ENCODE measurements at regions not wholly inside any gene's neighbourhood (a gene's known extent, or its start where the extent isn't known, plus 50 kb on each side); places are given as distances from the start of the nearest gene placed in this dataset.

GRCh38 chr11:131305005-131305404, 65.4 kb upstream of the NTM start:
- Mint-ChIP-seq H3K27me3 (peaks cover 8% of the 10 kb centered on the region), H3K36me3 (ENCODE audit: low read depth) (no peaks in the 10 kb centered on the region), H3K9me3 (no peaks in the 10 kb centered on the region), H3K4me3 (no peak overlapping the region), H3K27ac (no peak overlapping the region), H3K4me1 (ENCODE audit: low read depth) (no peaks in the 10 kb centered on the region)
- intact Hi-C loops (cut with micrococcal nuclease) = no loop called here

- H3K4me3 Mint-ChIP-seq = no peak overlapping the region
- H3K36me3 Mint-ChIP-seq (ENCODE audit: low read depth) = no peaks in the 10 kb centered on the region
- intact Hi-C loops (cut with micrococcal nuclease) = no loop called here
- H3K4me1 Mint-ChIP-seq (ENCODE audit: low read depth) = no peaks in the 10 kb centered on the region
- peaks cover 2% of the 10 kb centered on the region for H3K27me3 Mint-ChIP-seq
- no peaks in the 10 kb centered on the region for H3K9me3 Mint-ChIP-seq
- no peak overlapping the region for H3K27ac Mint-ChIP-seq
These were observed 62.9 kb upstream of the NTM start for GRCh38 chr11:131307506-131307905.

GRCh38 chr11:131309776-131310175, 60.6 kb upstream of the NTM start:
- H3K36me3 Mint-ChIP-seq (ENCODE audit: low read depth) = no peaks in the 10 kb centered on the region

DNA sequence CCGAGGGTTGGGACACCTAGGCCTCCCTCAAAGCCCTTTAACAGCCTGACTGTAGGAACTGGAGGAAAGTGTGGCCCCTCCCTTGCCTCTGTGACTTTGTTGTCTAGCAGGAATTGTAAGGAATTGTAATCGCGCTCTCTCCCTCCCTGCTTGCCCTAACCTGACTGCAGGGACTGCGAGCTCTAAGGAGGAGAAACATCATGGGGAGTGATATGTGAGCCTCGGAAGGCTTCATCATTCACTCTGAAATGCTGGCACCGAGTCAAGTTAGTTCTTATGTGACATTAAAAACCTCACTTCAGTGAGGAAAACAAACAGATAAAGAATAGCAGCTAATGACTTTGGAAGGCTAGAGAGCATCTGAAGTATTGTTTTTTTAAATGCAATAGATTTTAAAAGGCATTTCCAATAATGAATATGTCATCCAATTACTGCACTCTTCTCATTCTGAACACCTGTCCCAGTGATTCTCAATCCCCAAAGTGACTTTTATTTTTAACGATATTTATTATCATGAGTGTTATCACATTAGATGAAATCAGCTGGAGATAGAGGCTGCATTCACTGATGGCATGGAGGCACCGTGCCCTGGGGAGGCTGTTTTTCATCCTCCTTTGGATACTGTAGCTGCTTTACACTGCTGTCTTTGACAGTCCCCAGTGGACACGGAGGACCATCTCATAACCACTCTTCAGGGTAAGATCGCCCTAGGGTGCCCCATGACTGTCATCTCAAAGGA, 58.5 kb upstream of the NTM start:
- H3K9me3 Mint-ChIP-seq = peaks cover 13% of the 10 kb centered on the region
- intact Hi-C loops (cut with micrococcal nuclease) = no loop called here

More at GRCh38 chr11:131309776-131310175, 60.6 kb upstream of the NTM start:
- H3K4me1 Mint-ChIP-seq (ENCODE audit: low read depth) = no peaks in the 10 kb centered on the region
- H3K4me3 Mint-ChIP-seq = no peak overlapping the region
- intact Hi-C loops (cut with micrococcal nuclease) = no loop called here
- H3K27ac Mint-ChIP-seq = no peak overlapping the region
- H3K27me3 Mint-ChIP-seq = peaks cover 2% of the 10 kb centered on the region
- H3K9me3 Mint-ChIP-seq = peaks cover 13% of the 10 kb centered on the region

More for the DNA sequence above, 58.5 kb upstream of the NTM start:
- Mint-ChIP-seq H3K36me3 (ENCODE audit: low read depth) (no peaks in the 10 kb centered on the region), H3K4me3 (no peak overlapping the region), H3K27me3 (peaks cover 2% of the 10 kb centered on the region), H3K4me1 (ENCODE audit: low read depth) (no peaks in the 10 kb centered on the region), H3K27ac (no peak overlapping the region)

Data from dendritic cell treated with granulocyte-macrophage colony-stimulating factor and Interleukin-4, amounts not matched to agents 40 ng/mL and 50 ng/mL, for 4 days (primary cell).